PC-9 (cell line): ENCODE measurements at regions not wholly inside any gene's neighbourhood (a gene's known extent, or its start where the extent isn't known, plus 50 kb on each side); places are given as distances from the start of the nearest gene placed in this dataset.

Experiments used
- BruUV-seq: library from RNA; stranded (reverse); fragments of 400-500 nt; replicated peaks from 2 replicates; lab custom pipeline; 2021; lab: Mats Ljungman, UMichigan
- CTCF ChIA-PET: fragments of 300-600 bp; sonication (Branson Sonifier 250); formaldehyde crosslinking; loops from one replicate; lab custom pipeline; 2022; ENCODE audit warnings: antibody characterized with exemption; lab: Charles Lee
- POLR2A ChIA-PET: fragments of 300-600 bp; sonication (Branson Sonifier 250); formaldehyde crosslinking; loops from one replicate; lab custom pipeline; 2022; ENCODE audit warnings: antibody characterized with exemption; ENCODE audit not compliant: unreplicated experiment; lab: Charles Lee
- DNase-seq, 2 experiments: peaks; one replicate each; pipeline versions ENCODE4 v3.0.0 to v3.0.0-alpha.2; 2015 to 2022; ENCODE audit warnings: mixed read lengths in 1 of 2
- H2AFZ ChIP-seq: fragments of 200-600 bp; sonication (generic); 2 replicates; pipeline ENCODE4 v1.8.1; 2017; ENCODE audit warnings: antibody characterized with exemption
- H3F3A ChIP-seq: fragments of 200-600 bp; sonication (generic); 2 replicates; pipeline ENCODE4 v1.8.1; 2017; ENCODE audit warnings: antibody characterized with exemption, mild to moderate bottlenecking, low read depth; ENCODE audit not compliant: insufficient read depth
- H3K27ac ChIP-seq: fragments of 200-600 bp; sonication (generic); 2 replicates; pipeline ENCODE4 v1.6.1; 2016; ENCODE audit warnings: mixed run types
- H3K27me3 ChIP-seq: fragments of 200-600 bp; sonication (generic); 2 replicates; pipeline ENCODE4 v1.6.1; 2016; ENCODE audit warnings: low read depth, mixed run types; ENCODE audit not compliant: insufficient read depth
- H3K36me3 ChIP-seq: fragments of 200-600 bp; sonication (generic); 2 replicates; pipeline ENCODE4 v1.6.1; 2016; ENCODE audit warnings: low read depth, mixed run types
- H3K4me1 ChIP-seq: fragments of 200-600 bp; sonication (generic); replicated peaks from 2 replicates; pipeline ENCODE4 v1.6.1; 2016; ENCODE audit warnings: mixed run types; ENCODE audit not compliant: insufficient read depth
- H3K4me2 ChIP-seq: fragments of 200-600 bp; sonication (generic); 2 replicates; pipeline ENCODE4 v1.6.1; 2017; ENCODE audit warnings: mixed run types
- H3K4me3 ChIP-seq: fragments of 200-600 bp; sonication (generic); 2 replicates; pipeline ENCODE4 v1.6.1; 2016; ENCODE audit warnings: mixed run types
- H3K79me2 ChIP-seq: fragments of 200-600 bp; sonication (generic); 2 replicates; pipeline ENCODE4 v1.6.1; 2017; ENCODE audit warnings: low read depth, mixed run types
- H3K9me2 ChIP-seq: fragments of 200-600 bp; sonication (generic); 2 replicates; pipeline ENCODE4 v1.8.1; 2017; ENCODE audit warnings: mild to moderate bottlenecking; ENCODE audit not compliant: insufficient read depth
- H3K9me3 ChIP-seq: fragments of 200-600 bp; sonication (generic); 2 replicates; pipeline ENCODE4 v1.8.1; 2016; ENCODE audit warnings: low read depth; ENCODE audit not compliant: insufficient read depth
- H4K20me1 ChIP-seq: fragments of 200-600 bp; sonication (generic); 2 replicates; pipeline ENCODE4 v1.8.1; 2017; ENCODE audit not compliant: insufficient read depth
- CTCF ChIP-seq: fragments of 200-600 bp; sonication (generic); conservative IDR thresholded peaks from 2 replicates; pipeline ENCODE4 v1.6.1; 2017; ENCODE audit warnings: mixed run types, antibody characterized with exemption, mild to moderate bottlenecking, moderate library complexity
- EZH2 ChIP-seq: fragments of 200-600 bp; sonication (generic); IDR thresholded peaks from 2 replicates; pipeline ENCODE4 v1.8.0; 2017; ENCODE audit warnings: antibody characterized with exemption, low read depth
- intact Hi-C: fragments of 100-400 bp; cut with micrococcal nuclease; formaldehyde crosslinking; loops from one replicate; pipeline ENCODE4 v1.10.0; 2022; ENCODE audit not compliant: unreplicated experiment

DNA sequence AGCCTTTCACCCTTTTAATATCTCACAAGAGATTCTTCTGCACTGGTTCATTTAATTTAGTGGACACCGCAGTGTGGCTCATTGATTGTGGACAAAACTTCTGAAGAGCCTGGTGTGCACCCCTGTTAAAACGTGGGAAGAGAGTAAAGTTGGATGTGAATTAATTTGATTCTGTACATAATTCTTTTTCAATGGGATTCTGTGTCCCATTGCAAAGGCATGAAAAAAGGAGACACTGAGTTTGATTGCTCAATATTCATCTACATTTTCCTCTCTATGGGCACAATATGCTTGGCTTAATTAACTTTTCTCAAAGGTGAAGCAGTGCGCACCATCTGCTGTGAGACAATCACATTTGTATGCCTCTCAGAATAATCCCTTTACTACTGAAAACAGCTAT, 95.1 kb downstream of the BARHL2 start:
- Histone ChIP-seq H3K4me3 (no peak overlapping the region), H4K20me1 (no peaks in the 10 kb centered on the region), H3K4me2 (no peak overlapping the region), H3K4me1 (no peaks in the 10 kb centered on the region), H3K27ac (no peak overlapping the region), H3F3A (no peaks in the 10 kb centered on the region), H3K9me2 (no peaks in the 10 kb centered on the region), H3K36me3 (no peaks in the 10 kb centered on the region), H3K9me3 (no peaks in the 10 kb centered on the region), H3K27me3 (no peaks in the 10 kb centered on the region), H3K79me2 (no peaks in the 10 kb centered on the region), H2AFZ (no peak overlapping the region)
- TF ChIP-seq EZH2 (no peak), CTCF (no peak)
- POLR2A ChIA-PET = no interaction called here
- BruUV-seq = no TSS peak
- intact Hi-C loops = no loop called here
- CTCF ChIA-PET = no interaction called here
- no peak for DNase-seq

GRCh38 chr1:90616395-90616794, 100.7 kb downstream of the BARHL2 start:
- POLR2A ChIA-PET = no interaction called here
- BruUV-seq = no TSS peak
- CTCF ChIA-PET = interaction anchor here (0.6 kb wide), 1 partner anchor 59 kb away, joined by 3 read pairs; no protein-coding TSS in a partner anchor

GRCh38 chr1:90614872-90615271, 102.2 kb downstream of the BARHL2 start:
- ChIA-PET POLR2A (no interaction called here), CTCF (no interaction called here)
- Histone ChIP-seq H3K4me1 (0 out of 2 replicates have a peak, but pooled peaks cover 3% of the 10 kb centered on the region), H4K20me1 (no peaks in the 10 kb centered on the region), H3K79me2 (no peaks in the 10 kb centered on the region), H3K9me2 (no peaks in the 10 kb centered on the region; the same call in 1 of the 2 replicates), H3K27me3 (no peaks in the 10 kb centered on the region), H3F3A (no peaks in the 10 kb centered on the region), H3K4me3 (no peak overlapping the region), H3K4me2 (no peak overlapping the region), H3K9me3 (no peaks in the 10 kb centered on the region), H2AFZ (no peak overlapping the region), H3K36me3 (no peaks in the 10 kb centered on the region), H3K27ac (no peak overlapping the region)
- intact Hi-C loops = no loop called here
- no TSS peak for BruUV-seq
- DNase-seq = no peak
- no peak for TF ChIP-seq EZH2
- TF ChIP-seq CTCF = peak; percentile 61

More at GRCh38 chr1:90616395-90616794, 100.7 kb downstream of the BARHL2 start:
- Histone ChIP-seq H3K4me1 (no peaks in the 10 kb centered on the region), H3K27ac (no peak overlapping the region), H3K79me2 (no peaks in the 10 kb centered on the region), H3K4me3 (no peak overlapping the region), H3K9me3 (no peaks in the 10 kb centered on the region), H3K9me2 (no peaks in the 10 kb centered on the region; the same call in 1 of the 2 replicates), H4K20me1 (no peaks in the 10 kb centered on the region), H2AFZ (no peak overlapping the region), H3F3A (no peaks in the 10 kb centered on the region), H3K4me2 (no peak overlapping the region), H3K27me3 (no peaks in the 10 kb centered on the region), H3K36me3 (no peaks in the 10 kb centered on the region)
- intact Hi-C loops = no loop called here
- TF ChIP-seq EZH2 (no peak), CTCF (peak; percentile 54; the same call in 1 of the 2 replicates)
- no peak for DNase-seq
